ENCODE measurements at regions not wholly inside any gene's neighbourhood (a gene's known extent, or its start where the extent isn't known, plus 50 kb on each side); places are given as distances from the start of the nearest gene placed in this dataset.

- POLR2A ChIA-PET: no interaction called here
These were observed 92.7 kb downstream of the GABPA start for GRCh38 chr21:25827513-25827912.

More at GRCh38 chr21:25827513-25827912, 92.7 kb downstream of the GABPA start:
- no peak for FAIRE-seq
- CTCF ChIA-PET: no interaction called here
- TF ChIP-seq RFX5 (IDR thresholded peaks at IDR 0.05) (no peak), ZC3H11A (IDR thresholded peaks at IDR 0.05) (no peak), NFE2L2 (conservative IDR thresholded peaks at IDR 0.05; ENCODE audit: low read length) (no peak), RARB (CRISPR knock-in tag; IDR thresholded peaks at IDR 0.05) (no peak), ZNF302 (CRISPR knock-in tag; IDR thresholded peaks at IDR 0.05) (no peak), HDAC2 (IDR thresholded peaks at IDR 0.05) (no peak), RAD21 (conservative IDR thresholded peaks at IDR 0.05 in 1 of 2, IDR thresholded peaks at IDR 0.05 in 1 of 2) (no peak), NR3C1 (IDR thresholded peaks at IDR 0.05) (no peak), EP300 (IDR thresholded peaks at IDR 0.05) (no peak)
- H3K9me3 ChIP-seq: no peaks in the 10 kb centered on the region
- H3K4me2 ChIP-seq: no peak overlapping the region
- ATAC-seq: no peak
- no peak overlapping the region for H3K27ac ChIP-seq
- no peak overlapping the region for H3K4me3 ChIP-seq
- no peak for DNase-seq (ENCODE audit: low read depth in 1 of 2, low spot score in 1 of 2)
- no peaks in the 10 kb centered on the region for H3K4me1 ChIP-seq
- 0% methylated on average over 2 of the region's 2 CpGs for WGBS (ENCODE audit: missing lambda C conversion rate)

Measured in A549 (cell line).